ENCODE measurements at regions not wholly inside any gene's neighbourhood (a gene's known extent, or its start where the extent isn't known, plus 50 kb on each side); places are given as distances from the start of the nearest gene placed in this dataset.
"Not testable (repeated sequence)": the region's sequence is repeated elsewhere in the genome, so short reads cannot be mapped to it uniquely, and the experiment has no call there.

DNA sequence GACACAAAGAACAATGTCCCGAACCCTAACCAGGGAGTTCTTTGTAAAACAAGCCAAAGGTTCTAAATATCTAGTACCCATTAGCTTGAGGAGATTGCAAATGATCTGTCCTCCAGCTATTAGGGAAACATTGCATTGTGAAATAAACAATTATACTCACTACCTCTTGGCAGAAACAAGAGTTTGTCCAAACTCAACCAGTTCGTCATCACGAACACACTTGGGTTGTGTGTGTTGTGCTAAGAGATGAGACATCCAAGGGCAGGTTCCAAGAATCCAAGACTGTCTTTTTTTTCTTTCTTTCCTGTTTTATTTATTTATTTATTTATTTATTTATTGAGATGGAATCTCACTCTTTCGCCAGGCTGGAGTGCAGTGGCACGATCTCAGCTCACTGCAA is 793.1 kb upstream of the AUTS2 start:
- no peak for DNase-seq

- DNase-seq, result no peak
Observed at GRCh38 chr7:68807666-68808065, 790.6 kb upstream of the AUTS2 start.

DNA sequence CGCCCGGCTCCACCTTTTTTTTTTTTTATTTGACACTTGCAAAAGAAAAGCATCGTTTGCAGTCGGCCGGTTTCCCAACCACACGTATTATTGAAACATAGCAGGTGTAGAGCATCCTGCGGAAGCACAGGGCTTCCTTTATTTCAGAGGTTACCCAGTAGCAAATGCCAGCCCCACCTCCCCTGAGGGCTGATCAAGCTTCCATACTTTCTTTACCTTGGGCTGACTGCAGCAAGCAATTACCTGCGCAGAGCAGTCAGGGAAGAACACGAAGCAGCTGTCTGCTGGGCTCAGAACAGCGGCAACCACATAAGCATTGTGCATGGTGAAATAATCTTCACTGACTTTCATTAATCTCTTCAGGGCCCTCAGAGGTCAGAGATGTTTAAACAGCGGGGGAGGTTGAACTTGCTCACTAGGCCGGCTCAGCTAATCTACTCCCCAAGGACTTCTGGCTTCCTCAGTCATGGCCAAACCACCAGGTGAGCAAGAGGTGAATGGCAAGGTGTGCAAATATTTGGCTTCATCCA is 784.7 kb upstream of the AUTS2 start:
- DNase-seq, result no peak

DNA sequence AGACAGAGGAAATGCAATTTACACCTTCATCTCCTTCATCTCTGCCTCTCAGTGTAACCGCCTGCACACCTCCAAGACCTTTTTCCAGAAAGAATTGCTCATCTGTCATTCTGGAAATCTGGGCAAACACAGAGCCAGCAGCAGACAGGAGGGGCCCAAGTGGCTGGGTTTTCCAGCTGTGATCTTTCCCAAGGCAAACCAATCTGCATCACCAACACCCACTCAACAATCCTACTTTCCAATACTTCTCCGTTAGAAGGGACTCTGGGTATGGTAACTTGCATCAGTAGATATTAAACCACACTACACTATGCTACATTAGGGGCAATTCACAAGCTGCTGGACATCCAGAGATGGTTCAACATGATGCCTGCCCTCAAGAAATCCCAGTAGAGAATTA is 781.8 kb upstream of the AUTS2 start:
- DNase-seq, result no peak

DNA sequence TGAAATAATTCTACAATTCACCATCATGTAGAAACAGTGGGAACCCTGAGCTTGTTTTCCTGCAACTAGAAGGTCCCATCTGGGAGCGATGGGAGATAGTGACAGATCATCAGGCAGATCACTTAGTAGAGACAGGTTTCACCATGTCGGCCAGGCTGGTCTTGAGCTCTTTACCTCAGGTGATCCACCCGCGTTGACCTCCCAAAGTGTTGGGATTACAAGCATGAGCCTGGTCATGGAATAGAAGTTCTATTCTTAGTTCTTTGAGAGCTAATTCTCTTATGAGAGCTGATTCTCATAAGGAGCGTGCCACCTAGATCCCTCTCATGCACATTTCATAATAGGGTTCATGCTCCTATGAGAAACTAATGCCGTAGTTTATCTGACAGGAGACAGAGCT is 778.0 kb upstream of the AUTS2 start:
- no peak for DNase-seq

DNA sequence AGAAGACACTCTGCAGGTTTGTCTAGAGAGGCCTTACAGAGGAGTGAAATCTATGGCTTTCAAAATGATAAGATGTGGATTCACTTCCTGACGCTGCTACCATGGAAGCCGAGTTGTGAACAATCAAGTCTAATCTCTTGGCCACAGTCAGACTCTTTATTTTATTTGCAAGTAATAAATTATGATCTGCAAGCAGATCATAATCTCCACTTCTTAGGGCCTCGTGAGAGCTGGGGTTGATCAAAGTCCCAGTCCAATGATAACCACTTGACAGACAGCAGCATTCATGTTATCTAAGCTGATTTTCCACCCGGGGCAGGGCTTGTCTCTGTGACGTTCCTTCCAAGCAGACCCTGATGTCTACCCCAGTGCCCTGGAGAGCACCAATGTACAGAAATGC is 776.4 kb upstream of the AUTS2 start:
- no peak for DNase-seq

DNA sequence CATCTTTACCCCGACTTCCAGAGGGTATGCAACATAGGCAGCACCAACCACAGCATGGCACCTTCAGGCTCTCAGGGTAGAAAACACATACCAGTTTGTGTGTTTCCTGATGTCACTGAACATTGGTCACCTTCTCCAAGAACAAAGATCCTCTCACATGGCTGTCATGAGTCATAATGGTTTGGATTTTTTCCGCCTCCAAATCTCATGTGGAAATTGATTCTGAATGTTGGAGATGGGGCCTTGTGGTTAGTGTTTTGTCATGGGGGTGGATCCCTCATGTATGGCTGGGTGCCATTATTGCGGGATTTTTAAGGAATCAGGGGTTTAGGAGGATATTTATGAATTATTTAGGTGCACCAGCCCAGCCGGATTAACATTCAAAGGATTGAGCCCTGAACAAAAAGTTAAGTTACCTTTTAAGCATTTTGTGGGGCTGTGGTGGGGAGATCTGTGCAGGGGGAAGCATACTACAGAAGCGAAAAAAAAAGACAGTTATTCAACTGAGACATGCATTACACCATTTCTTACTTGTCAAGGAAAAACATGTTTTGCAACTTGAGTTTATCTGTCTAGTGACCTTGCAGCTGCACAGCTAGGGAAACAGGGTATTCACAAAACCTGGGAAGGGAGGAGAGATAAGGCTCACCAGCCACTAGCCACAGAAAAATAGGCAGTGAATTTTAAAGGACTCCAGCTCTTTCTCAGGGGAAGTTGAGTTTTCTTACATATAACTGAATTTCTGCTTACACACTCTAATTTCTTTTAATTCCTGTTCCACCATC is 774.1 kb upstream of the AUTS2 start:
- DNase-seq, result peak; percentile 27

GRCh38 chr7:68828575-68828974 is 769.7 kb upstream of the AUTS2 start:
- no peak for DNase-seq

DNA sequence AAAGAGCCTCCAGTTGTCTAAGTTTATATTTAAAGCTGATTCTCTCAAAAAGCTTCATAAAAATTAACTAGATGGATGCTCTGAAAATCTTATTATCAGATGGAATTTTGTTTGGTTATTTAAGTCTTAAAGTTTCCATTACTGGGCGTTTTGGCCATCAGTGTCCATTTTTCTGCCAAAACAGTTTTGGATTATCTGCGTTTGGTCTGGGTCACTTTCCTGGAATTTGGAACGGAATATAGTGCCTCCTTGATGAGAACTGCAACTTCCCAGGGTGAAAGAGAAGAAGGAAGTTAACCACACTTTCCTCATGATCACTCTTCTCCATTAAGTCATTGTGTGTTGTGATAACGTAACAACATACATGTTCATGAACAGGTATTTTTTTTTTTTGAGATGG is 764.9 kb upstream of the AUTS2 start:
- DNase-seq, result no peak

- no peak for DNase-seq
Observed at GRCh38 chr7:68839014-68839413, 759.3 kb upstream of the AUTS2 start.

DNA sequence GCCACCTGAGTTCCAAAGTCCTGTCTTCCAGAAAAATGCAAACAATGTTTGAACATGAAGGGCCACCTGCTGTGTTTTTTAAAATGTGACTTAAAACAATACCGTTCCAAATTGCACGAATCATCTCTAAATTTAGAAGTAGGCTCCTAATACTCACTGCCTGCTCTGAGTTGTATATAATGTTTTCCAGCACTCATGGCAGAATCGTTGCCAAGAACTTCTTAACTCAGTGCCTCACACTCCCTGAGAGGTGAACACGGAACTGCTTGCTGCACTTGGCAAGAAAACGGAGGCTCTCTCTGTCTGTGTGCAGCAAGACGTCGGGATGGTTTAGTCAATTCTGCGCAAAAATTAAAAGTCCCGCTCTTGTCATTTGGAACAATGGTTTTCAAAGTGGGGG is 757.3 kb upstream of the AUTS2 start:
- peak; percentile 72 for DNase-seq

GRCh38 chr7:68843985-68844384 is 754.3 kb upstream of the AUTS2 start:
- not testable (repeated sequence) for DNase-seq

DNA sequence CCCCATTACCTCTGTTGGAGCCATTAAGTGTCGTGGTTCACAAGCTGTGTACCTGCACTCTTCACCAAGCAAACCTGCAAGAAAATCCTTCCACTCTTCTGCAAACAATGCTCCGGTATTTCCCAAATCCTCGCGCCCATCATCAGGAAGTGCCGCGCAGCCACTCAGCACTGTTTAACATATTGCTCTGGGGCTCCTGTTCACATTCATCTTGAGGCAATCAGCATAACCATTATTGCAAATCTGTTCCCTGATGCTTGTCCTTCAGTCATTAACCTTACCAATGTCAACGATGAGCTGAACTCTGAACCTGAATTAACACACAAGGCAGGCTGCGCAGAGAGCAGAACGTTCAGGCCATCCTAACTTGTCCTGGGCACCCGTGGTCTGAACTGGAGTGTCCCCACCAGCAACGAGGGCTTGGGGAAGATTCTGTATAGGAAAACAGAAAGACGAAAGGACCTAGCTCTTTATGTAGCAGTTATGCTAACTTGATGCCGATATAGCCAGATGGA is 751.4 kb upstream of the AUTS2 start:
- DNase-seq, result no peak

GRCh38 chr7:68853254-68853653 is 745.0 kb upstream of the AUTS2 start:
- DNase-seq, result no peak

DNA sequence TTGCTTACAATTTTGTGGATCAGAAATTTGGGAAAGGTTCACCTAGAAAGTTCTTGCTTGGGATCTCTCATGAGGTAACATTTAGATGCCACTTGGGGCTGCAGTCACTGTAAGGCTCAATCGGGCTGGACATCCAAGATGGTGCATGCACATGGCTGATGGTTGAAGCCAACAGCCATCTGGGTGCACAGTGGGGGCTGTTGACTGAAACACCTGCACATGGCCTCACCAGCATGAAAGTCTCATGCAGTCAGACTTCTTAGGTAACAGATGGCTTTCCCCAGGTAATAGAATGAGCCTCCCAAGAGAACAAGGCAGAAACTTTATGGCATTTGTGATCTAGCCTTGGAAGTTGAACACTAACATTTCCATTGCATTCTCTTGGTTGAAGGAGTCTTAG is 740.7 kb upstream of the AUTS2 start:
- DNase-seq, result no peak

DNA sequence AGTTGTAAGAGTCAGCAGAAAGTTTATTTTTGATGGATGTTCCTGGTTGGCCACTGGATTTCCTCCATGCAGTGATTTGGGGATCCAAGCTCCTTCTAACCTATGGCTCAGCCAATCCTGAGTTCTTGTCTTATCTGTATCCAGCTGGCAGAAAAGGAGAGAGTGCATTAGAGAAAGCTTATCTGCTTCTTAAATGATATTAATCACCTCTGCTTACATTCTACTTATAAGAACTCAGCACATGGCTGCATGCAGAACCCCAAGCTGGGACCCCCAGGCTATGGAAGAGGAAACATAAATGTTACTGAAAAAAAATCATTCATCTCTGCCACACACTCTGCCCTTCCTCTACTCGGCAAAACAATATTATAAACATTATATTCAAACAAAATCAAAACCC is 739.8 kb upstream of the AUTS2 start:
- no peak for DNase-seq

- no peak for DNase-seq
Observed at GRCh38 chr7:68861171-68861570, 737.1 kb upstream of the AUTS2 start.

DNA sequence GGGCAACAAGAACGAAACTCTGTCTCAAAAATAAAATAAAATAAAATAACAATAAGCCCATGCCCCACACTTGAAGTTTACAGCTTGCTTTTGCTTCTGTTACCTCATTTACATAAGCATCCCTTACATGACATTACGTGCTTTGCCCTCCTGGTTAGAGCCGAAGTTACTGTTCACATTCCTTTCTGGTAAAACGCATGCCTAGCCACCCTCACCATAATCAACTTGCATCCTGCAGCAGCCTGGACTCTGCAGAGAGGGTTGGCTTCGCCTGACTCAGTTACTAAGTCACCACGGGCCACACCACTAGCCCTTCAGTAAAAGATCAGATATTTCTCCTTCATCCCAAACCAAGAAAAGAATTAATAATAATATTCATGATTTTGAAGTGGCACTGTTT is 736.0 kb upstream of the AUTS2 start:
- no peak for DNase-seq

GRCh38 chr7:68862736-68863135 is 735.5 kb upstream of the AUTS2 start:
- DNase-seq, result no peak

DNA sequence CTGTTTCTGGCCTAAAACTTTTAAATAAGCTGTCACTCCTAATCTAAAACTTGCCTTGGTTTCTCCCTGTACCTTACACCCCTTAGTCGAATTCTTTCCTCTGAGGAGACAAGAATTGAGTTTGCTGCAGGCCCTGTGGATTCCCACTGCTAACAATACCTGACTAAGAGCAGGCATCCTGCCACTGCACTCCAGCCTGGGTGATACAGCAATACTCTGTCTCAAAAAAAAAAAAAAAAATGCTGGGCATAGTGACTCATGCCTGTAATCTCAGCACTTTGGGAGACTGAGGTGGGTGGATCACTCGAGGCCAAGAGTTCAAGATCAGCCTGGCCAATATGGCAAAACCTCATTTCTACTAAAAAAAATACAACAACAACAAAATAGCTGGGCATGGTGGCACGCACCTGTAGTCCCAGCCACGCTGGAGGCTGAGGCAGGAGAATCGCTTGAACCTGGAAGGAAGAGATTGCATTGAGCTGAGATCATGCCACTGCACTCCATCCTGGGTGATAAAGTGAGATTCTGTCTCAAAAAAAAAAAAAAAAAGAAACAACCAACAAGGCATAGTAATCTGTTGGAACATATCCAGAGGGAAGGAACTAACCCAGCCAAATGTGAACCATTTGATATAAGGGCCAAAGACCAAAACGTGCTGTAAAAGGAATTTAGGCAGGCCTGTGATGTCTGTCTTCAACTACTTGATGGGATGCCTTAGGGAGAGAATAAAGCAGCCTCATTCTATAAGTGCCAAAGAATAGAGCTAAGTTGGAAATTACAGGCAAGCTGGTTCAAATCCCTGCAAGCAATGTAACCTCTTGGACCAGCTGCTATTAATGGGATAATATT is 732.7 kb upstream of the AUTS2 start:
- DNase-seq, result peak; percentile 31

DNA sequence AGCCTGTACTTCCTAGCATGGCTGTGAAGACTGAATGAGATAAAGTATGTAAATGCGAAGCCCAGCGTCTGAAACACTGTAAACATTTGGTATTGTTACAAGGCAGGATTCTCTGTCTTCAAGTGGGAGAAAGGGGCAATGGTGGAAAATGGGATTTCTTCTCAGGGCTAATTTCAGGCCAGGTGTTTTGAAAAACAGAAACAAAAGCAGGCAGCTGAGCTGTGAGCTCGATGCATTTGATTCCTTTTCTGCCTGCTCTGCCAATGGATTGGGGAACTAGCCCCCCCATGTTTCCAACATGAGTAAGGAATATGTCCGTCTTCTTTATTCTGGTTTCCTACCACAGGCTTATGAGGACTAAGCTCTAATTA is 732.1 kb upstream of the AUTS2 start:
- DNase-seq, result no peak

- DNase-seq, result not testable (repeated sequence)
Observed at GRCh38 chr7:68866721-68867120, 731.6 kb upstream of the AUTS2 start.

DNA sequence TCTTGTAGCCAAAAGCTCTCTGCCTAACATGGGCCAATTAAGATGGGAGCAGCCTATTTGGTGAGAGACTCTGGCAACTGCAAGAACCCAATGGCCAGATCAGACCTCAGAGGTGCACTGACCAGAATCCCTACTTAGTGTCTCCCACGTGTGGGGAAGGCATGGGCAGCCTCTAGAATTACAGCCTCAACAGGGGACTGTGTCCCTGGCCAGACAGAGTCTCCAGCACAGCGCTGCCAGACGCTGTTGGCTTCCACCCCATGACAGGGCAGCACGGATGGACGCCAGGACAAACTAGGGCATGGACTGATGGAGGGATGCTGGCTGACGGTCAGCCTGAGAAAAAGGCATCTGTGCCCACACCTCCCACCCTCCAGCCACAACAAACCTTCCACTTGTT is 729.3 kb upstream of the AUTS2 start:
- DNase-seq, result no peak

DNA sequence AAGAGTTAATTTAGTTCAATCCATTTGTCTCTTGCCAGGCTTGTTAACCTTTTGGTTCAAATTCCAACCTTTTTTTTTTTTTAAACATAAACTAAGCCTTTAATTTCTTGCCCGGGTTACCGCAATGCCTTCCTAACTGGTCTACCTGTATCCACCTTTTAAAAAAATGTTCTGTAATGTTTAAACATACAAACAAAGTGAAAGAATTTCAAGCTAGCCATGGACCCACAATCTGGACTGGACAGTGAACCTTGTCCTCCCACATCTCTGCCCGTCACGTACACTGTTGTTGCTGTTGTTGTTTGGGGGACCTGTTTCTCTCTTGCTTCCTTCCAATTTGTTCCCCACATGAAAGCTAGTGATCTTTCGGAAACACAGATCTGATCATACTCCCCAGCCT is 724.7 kb upstream of the AUTS2 start:
- no peak for DNase-seq

Measured in fibroblast of skin of right quadriceps (primary cell).